ENCODE measurements at regions not wholly inside any gene's neighbourhood (a gene's known extent, or its start where the extent isn't known, plus 50 kb on each side); places are given as distances from the start of the nearest gene placed in this dataset.

DNA sequence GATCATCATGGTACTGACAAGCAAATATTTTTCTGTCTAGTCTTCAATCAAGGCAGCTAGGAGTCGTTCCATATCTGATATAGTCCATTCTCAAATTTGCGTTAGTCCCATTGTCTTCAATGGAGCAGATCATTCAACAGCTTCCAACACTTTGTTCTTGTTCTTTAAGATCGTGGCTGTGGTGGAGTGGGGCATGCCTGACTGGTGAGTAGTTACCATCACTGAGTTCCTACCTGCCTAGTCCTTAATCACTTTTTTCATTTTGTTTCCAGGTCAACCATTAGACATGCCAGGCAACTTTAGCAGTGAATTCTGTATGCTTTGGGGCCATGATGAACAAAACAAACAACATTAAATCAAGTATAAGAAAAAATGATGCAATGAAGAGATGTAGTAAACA, 693.1 kb upstream of the KIRREL3 start:
- CTCF ChIA-PET, result no interaction called here
- intact Hi-C loops (cut with micrococcal nuclease), result no loop called here
- Histone ChIP-seq H2AFZ (ENCODE audit: low read depth, low read length) (no peak overlapping the region), H3K9me3 (replicated peaks; ENCODE audit: control insufficient read depth, insufficient read depth, low read length) (no peaks in the 10 kb centered on the region), H3K36me3 (ENCODE audit: control insufficient read depth in 2 of 2, extremely low read depth in 1 of 2, insufficient read depth in 2 of 2, low read length in 2 of 2) (no peaks in the 10 kb centered on the region), H3K27me3 (ENCODE audit: control insufficient read depth in 2 of 2, insufficient read depth in 2 of 2, low read length in 2 of 2) (no peaks in the 10 kb centered on the region), H3K4me2 (ENCODE audit: insufficient read depth, low read length) (no peak overlapping the region), H3K4me1 (ENCODE audit: control insufficient read depth, extremely low read depth, insufficient read depth, low read length) (no peaks in the 10 kb centered on the region), H3K9me1 (replicated peaks; ENCODE audit: control insufficient read depth, extremely low read depth, insufficient read depth, low read length) (no peaks in the 10 kb centered on the region), H3K9ac (replicated peaks; ENCODE audit: extremely low read depth, insufficient read depth, low read length) (no peak overlapping the region), H3K4me3 (replicated peaks in 1 of 3; ENCODE audit: insufficient read depth in 1 of 3, low read depth in 1 of 3, low read length in 3 of 3) (no peak overlapping the region), H3K27ac (ENCODE audit: insufficient read depth, low read depth, low read length) (no peak overlapping the region), H4K20me1 (replicated peaks; ENCODE audit: control insufficient read depth, extremely low read depth, insufficient read depth, low read length) (no peaks in the 10 kb centered on the region), H3K79me2 (ENCODE audit: control insufficient read depth, insufficient read depth, low read length) (no peaks in the 10 kb centered on the region)
- TF ChIP-seq POLR2AphosphoS5 (IDR thresholded peaks at IDR 0.05; ENCODE audit: insufficient read depth, low read depth, low read length) (no peak), MAX (IDR thresholded peaks at IDR 0.05; ENCODE audit: insufficient read depth, insufficient read length) (no peak), MYC (IDR thresholded peaks at IDR 0.05; ENCODE audit: low read depth, low read length) (no peak), JUN (IDR thresholded peaks at IDR 0.05; ENCODE audit: borderline replicate concordance, insufficient read depth, insufficient read length, low read depth) (no peak), FOS (IDR thresholded peaks at IDR 0.05; ENCODE audit: borderline replicate concordance, insufficient read depth, low read length) (no peak), POLR2A (IDR thresholded peaks at IDR 0.05; ENCODE audit: low read depth, low read length) (no peak)
- TF ChIP-seq, protein P1, sequence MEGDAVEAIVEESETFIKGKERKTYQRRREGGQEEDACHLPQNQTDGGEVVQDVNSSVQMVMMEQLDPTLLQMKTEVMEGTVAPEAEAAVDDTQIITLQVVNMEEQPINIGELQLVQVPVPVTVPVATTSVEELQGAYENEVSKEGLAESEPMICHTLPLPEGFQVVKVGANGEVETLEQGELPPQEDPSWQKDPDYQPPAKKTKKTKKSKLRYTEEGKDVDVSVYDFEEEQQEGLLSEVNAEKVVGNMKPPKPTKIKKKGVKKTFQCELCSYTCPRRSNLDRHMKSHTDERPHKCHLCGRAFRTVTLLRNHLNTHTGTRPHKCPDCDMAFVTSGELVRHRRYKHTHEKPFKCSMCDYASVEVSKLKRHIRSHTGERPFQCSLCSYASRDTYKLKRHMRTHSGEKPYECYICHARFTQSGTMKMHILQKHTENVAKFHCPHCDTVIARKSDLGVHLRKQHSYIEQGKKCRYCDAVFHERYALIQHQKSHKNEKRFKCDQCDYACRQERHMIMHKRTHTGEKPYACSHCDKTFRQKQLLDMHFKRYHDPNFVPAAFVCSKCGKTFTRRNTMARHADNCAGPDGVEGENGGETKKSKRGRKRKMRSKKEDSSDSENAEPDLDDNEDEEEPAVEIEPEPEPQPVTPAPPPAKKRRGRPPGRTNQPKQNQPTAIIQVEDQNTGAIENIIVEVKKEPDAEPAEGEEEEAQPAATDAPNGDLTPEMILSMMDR (IDR thresholded peaks at IDR 0.05; ENCODE audit: extremely low read depth in 1 of 2, insufficient read depth in 1 of 2, low read depth in 1 of 2, low read length in 2 of 2), result no peak
- FAIRE-seq, result no peak
- BruUV-seq (replicated peaks), result no TSS peak
- DNase-seq (ENCODE audit: low read depth, low spot score), result no peak
- POLR2A ChIA-PET, result no interaction called here
- dilution Hi-C loops (cut with MboI; ENCODE audit: extremely low pct_ligation_motif_present, low sequenced_read_pairs), result no loop called here

DNA sequence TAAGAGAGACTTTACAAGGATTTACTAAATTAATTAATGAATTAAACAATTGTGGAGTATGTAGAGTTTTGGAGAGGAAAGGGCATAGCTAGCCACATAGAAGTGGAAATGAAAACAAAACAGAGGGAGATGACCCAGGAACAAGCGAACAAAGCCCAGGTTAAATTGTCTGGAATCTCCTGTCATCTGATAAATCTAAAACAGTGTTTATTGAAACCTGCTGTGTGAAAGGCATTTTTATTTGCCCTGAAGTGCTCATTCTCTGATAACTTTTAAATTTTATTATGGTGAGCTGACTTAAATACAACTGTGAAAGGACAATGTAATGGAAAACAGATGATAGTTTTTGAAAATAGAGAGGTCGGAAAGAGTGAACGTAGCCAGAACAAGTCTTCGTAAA, 682.8 kb upstream of the KIRREL3 start:
- TF ChIP-seq EZH2 (IDR thresholded peaks at IDR 0.05; ENCODE audit: borderline replicate concordance, low read depth, low read length, severe bottlenecking), result no peak
- no peak for TF ChIP-seq MYC (IDR thresholded peaks at IDR 0.05; ENCODE audit: low read depth, low read length)
- no peak for TF ChIP-seq GATA2 (IDR thresholded peaks at IDR 0.05; ENCODE audit: insufficient read depth, insufficient read length, low read depth, low read length)
- TF ChIP-seq MAX (IDR thresholded peaks at IDR 0.05; ENCODE audit: insufficient read depth, insufficient read length), result no peak
- TF ChIP-seq FOS (IDR thresholded peaks at IDR 0.05; ENCODE audit: borderline replicate concordance, insufficient read depth, low read length), result no peak
- H3K9ac ChIP-seq (replicated peaks; ENCODE audit: extremely low read depth, insufficient read depth, low read length), result no peak overlapping the region
- H3K36me3 ChIP-seq (ENCODE audit: control insufficient read depth in 2 of 2, extremely low read depth in 1 of 2, insufficient read depth in 2 of 2, low read length in 2 of 2), result no peaks in the 10 kb centered on the region
- H3K79me2 ChIP-seq (ENCODE audit: control insufficient read depth, insufficient read depth, low read length), result no peaks in the 10 kb centered on the region
- BruUV-seq (replicated peaks), result no TSS peak
- CTCF ChIA-PET, result no interaction called here
- FAIRE-seq, result no peak
- H3K27ac ChIP-seq (ENCODE audit: insufficient read depth, low read depth, low read length), result no peak overlapping the region
- H3K4me3 ChIP-seq (replicated peaks in 1 of 3; ENCODE audit: insufficient read depth in 1 of 3, low read depth in 1 of 3, low read length in 3 of 3), result no peak overlapping the region
- POLR2A ChIA-PET, result no interaction called here
- intact Hi-C loops (cut with micrococcal nuclease) (no loop called here), dilution Hi-C loops (cut with MboI; ENCODE audit: extremely low pct_ligation_motif_present, low sequenced_read_pairs) (no loop called here)
- no peak for DNase-seq (ENCODE audit: low read depth, low spot score)
- no peaks in the 10 kb centered on the region for H3K4me1 ChIP-seq (ENCODE audit: control insufficient read depth, extremely low read depth, insufficient read depth, low read length)
- no peaks in the 10 kb centered on the region for H3K9me1 ChIP-seq (replicated peaks; ENCODE audit: control insufficient read depth, extremely low read depth, insufficient read depth, low read length)
- H4K20me1 ChIP-seq (replicated peaks; ENCODE audit: control insufficient read depth, extremely low read depth, insufficient read depth, low read length), result no peaks in the 10 kb centered on the region
- no peak overlapping the region for H3K4me2 ChIP-seq (ENCODE audit: insufficient read depth, low read length)
- no peaks in the 10 kb centered on the region for H3K27me3 ChIP-seq (ENCODE audit: control insufficient read depth in 2 of 2, insufficient read depth in 2 of 2, low read length in 2 of 2)
- H3K9me3 ChIP-seq (replicated peaks; ENCODE audit: control insufficient read depth, insufficient read depth, low read length), result no peaks in the 10 kb centered on the region
- no peak overlapping the region for H2AFZ ChIP-seq (ENCODE audit: low read depth, low read length)

Data from endothelial cell of umbilical vein (primary cell).